ENCODE measurements at regions not wholly inside any gene's neighbourhood (a gene's known extent, or its start where the extent isn't known, plus 50 kb on each side); places are given as distances from the start of the nearest gene placed in this dataset.

- Histone ChIP-seq H3K4me3 (no peak overlapping the region), H3K4me2 (no peak overlapping the region), H3K4me1 (no peaks in the 10 kb centered on the region), H3K27ac (no peak overlapping the region), H3K9me3 (no peaks in the 10 kb centered on the region)
- WGBS (ENCODE audit: missing lambda C conversion rate) = 4% methylated on average over 2 of the region's 2 CpGs
- DNase-seq (ENCODE audit: low read depth in 1 of 2, low spot score in 1 of 2) (no peak), FAIRE-seq (no peak), ATAC-seq (no peak)
- CTCF ChIA-PET = no interaction called here
- POLR2A ChIA-PET = no interaction called here
- TF ChIP-seq HOXB13 (CRISPR knock-in tag; IDR thresholded peaks at IDR 0.05; ENCODE audit: low read depth) (no peak), GATA3 (IDR thresholded peaks at IDR 0.05; ENCODE audit: borderline replicate concordance) (no peak), EHMT2 (IDR thresholded peaks at IDR 0.05; ENCODE audit: low read depth) (no peak), CBX8 (IDR thresholded peaks at IDR 0.05) (no peak)
Measured at GRCh38 chr13:32964987-32965386, 51.2 kb upstream of the KL start.
